ENCODE measurements at regions not wholly inside any gene's neighbourhood (a gene's known extent, or its start where the extent isn't known, plus 50 kb on each side); places are given as distances from the start of the nearest gene placed in this dataset.

DNA sequence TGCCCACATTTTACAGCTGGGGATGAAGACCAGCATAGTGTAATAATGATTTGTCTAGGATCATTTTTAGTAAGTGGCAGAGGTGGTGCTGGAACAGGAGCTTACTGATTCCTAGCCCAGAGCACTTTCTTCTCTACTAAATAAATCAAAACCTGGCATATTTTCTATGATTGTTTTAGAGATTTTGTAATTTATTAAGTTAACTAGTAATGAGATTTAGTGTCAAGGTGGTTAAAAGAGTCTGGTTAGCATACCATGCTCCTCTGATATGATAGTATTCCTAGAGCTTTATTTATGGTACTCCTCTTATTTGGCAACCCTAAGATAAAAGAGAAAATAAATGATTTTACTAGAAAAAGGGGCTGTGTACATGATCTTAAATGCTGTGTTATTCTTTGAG lies 604.0 kb downstream of the ISL1 start:
- TF ChIP-seq, protein P1, sequence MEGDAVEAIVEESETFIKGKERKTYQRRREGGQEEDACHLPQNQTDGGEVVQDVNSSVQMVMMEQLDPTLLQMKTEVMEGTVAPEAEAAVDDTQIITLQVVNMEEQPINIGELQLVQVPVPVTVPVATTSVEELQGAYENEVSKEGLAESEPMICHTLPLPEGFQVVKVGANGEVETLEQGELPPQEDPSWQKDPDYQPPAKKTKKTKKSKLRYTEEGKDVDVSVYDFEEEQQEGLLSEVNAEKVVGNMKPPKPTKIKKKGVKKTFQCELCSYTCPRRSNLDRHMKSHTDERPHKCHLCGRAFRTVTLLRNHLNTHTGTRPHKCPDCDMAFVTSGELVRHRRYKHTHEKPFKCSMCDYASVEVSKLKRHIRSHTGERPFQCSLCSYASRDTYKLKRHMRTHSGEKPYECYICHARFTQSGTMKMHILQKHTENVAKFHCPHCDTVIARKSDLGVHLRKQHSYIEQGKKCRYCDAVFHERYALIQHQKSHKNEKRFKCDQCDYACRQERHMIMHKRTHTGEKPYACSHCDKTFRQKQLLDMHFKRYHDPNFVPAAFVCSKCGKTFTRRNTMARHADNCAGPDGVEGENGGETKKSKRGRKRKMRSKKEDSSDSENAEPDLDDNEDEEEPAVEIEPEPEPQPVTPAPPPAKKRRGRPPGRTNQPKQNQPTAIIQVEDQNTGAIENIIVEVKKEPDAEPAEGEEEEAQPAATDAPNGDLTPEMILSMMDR (IDR thresholded peaks at IDR 0.05) = no peak
- TF ChIP-seq POLR2AphosphoS5 (IDR thresholded peaks at IDR 0.05) = no peak
- no peak for TF ChIP-seq EP300 (IDR thresholded peaks at IDR 0.05)
- no peak for TF ChIP-seq POLR2A (IDR thresholded peaks at IDR 0.05)
